BLaER1 treated with 17β-estradiol and CSF1 and Interleukin-3, amounts not matched to agents 10 nM and 100 nM (cell line): ENCODE measurements at regions not wholly inside any gene's neighbourhood (a gene's known extent, or its start where the extent isn't known, plus 50 kb on each side); places are given as distances from the start of the nearest gene placed in this dataset.

Source experiments
- H3K27ac ChIP-seq, 11 experiments: shearing (Covaris generic); formaldehyde crosslinking; 2 replicates each; pipeline ENCODE4 v1.8.1; 2022
- H3K27me3 ChIP-seq, 11 experiments: shearing (Covaris generic); formaldehyde crosslinking; 2 replicates each; pipeline ENCODE4 v1.8.1; 2022
- H3K36me3 ChIP-seq, 11 experiments: shearing (Covaris generic); formaldehyde crosslinking; 2 replicates each; pipeline ENCODE4 v1.8.1; 2022
- H3K4me1 ChIP-seq, 10 experiments: shearing (Covaris generic); formaldehyde crosslinking; 2 replicates each; pipeline ENCODE4 v1.8.1; 2022
- H3K4me2 ChIP-seq, 11 experiments: shearing (Covaris generic); formaldehyde crosslinking; 2 replicates each; pipeline ENCODE4 v1.8.1; 2022
- H3K4me3 ChIP-seq, 10 experiments: shearing (Covaris generic); formaldehyde crosslinking; 2 replicates each; pipeline ENCODE4 v1.8.1; 2022
- H3K9ac ChIP-seq, 11 experiments: shearing (Covaris generic); formaldehyde crosslinking; 2 replicates each; pipeline ENCODE4 v1.8.1; 2022
- H3K9me3 ChIP-seq, 11 experiments: shearing (Covaris generic); formaldehyde crosslinking; replicated peaks in 1 of 11; 2 replicates each; pipeline ENCODE4 v1.8.1; 2022
- H4K20me1 ChIP-seq, 11 experiments: shearing (Covaris generic); formaldehyde crosslinking; 2 replicates each; pipeline ENCODE4 v1.8.1; 2022
- Cebpa-rat ChIP-seq, 11 experiments: shearing (Covaris generic); IDR thresholded peaks; 2 replicates each; pipeline ENCODE4 v1.8.1; 2022

DNA sequence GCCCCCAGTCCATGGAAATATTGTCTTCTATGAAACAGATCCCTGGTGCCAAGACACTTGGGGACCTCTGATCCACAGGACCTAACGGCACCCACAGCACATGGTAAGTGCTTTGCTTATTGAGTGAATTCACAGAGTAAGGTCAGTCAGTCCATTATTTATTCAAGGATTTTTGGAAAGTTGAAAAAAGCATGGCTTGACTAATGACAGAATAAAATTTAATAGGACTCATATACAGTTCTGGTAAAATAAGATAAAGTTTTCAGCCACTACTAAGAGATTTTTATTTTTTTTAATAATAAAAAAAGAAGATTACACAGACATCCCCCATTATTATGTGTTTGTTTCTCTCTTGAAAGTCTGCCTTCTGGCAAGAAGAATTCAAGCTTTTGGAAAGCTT lies 490.6 kb upstream of the HS3ST1 start:
- H4K20me1 ChIP-seq: no peaks in the 10 kb centered on the region
- H3K27ac ChIP-seq: no peak overlapping the region
- H3K36me3 ChIP-seq: no peaks in the 10 kb centered on the region
- H3K4me2 ChIP-seq: no peak overlapping the region
- H3K27me3 ChIP-seq: no peaks in the 10 kb centered on the region
- H3K4me1 ChIP-seq: no peaks in the 10 kb centered on the region
- no peak overlapping the region for H3K4me3 ChIP-seq
- no peak for TF ChIP-seq Cebpa-rat (IDR thresholded peaks at IDR 0.05)
- H3K9me3 ChIP-seq: peaks cover 0 to 11% (median 4%) of the 10 kb centered on the region in 11 experiments; a peak in 6 of 22 replicates
- H3K9ac ChIP-seq: no peak overlapping the region

GRCh38 chr4:11914406-11914805 lies 485.7 kb upstream of the HS3ST1 start:
- H3K27me3 ChIP-seq: no peaks in the 10 kb centered on the region
- H4K20me1 ChIP-seq: no peaks in the 10 kb centered on the region
- no peak for TF ChIP-seq Cebpa-rat (IDR thresholded peaks at IDR 0.05)
- no peaks in the 10 kb centered on the region for H3K36me3 ChIP-seq
- H3K9me3 ChIP-seq: peaks cover 0 to 11% (median 4%) of the 10 kb centered on the region in 11 experiments; a peak in 6 of 22 replicates
- no peak overlapping the region for H3K9ac ChIP-seq
- H3K4me3 ChIP-seq: no peak overlapping the region
- H3K27ac ChIP-seq: no peak overlapping the region
- H3K4me2 ChIP-seq: no peak overlapping the region
- no peaks in the 10 kb centered on the region for H3K4me1 ChIP-seq

DNA sequence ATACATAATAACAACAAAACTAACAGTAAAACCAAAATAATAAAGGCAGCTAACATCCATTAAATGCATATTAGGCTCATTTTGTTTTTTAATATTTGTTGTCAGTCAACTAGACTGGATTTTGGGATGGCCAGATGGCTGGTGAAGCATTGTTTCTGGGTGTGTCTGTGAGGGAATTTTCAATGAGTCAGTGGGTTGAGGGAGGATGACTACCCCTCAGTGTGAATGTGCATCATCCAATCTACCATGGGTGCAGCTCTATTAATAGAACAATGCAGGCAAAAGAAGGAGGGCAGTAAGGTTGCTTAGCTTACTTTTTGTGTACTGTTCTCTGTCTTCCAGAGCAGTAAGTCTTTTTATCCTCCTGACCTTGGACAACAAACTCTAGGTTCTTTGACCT lies 484.2 kb upstream of the HS3ST1 start:
- Histone ChIP-seq H3K4me2 (no peak overlapping the region), H3K4me1 (no peaks in the 10 kb centered on the region), H3K36me3 (no peaks in the 10 kb centered on the region), H3K9me3 (peaks cover 0 to 7% (median 0%) of the 10 kb centered on the region in 11 experiments; a peak in 3 of 22 replicates), H3K9ac (no peak overlapping the region), H3K27ac (no peak overlapping the region), H3K27me3 (no peaks in the 10 kb centered on the region), H3K4me3 (no peak overlapping the region), H4K20me1 (no peaks in the 10 kb centered on the region)
- TF ChIP-seq Cebpa-rat (IDR thresholded peaks at IDR 0.05): no peak

GRCh38 chr4:11910812-11911211 lies 482.1 kb upstream of the HS3ST1 start:
- no peak for TF ChIP-seq Cebpa-rat (IDR thresholded peaks at IDR 0.05)
- no peak overlapping the region for H3K27ac ChIP-seq
- no peaks in the 10 kb centered on the region for H3K36me3 ChIP-seq
- H3K9me3 ChIP-seq: no peaks in the 10 kb centered on the region
- no peak overlapping the region for H3K4me2 ChIP-seq
- no peaks in the 10 kb centered on the region for H3K4me1 ChIP-seq
- no peak overlapping the region for H3K4me3 ChIP-seq
- no peaks in the 10 kb centered on the region for H4K20me1 ChIP-seq
- H3K27me3 ChIP-seq: no peaks in the 10 kb centered on the region
- no peak overlapping the region for H3K9ac ChIP-seq

GRCh38 chr4:11908712-11909111 lies 480.0 kb upstream of the HS3ST1 start:
- Histone ChIP-seq H3K4me1 (no peaks in the 10 kb centered on the region), H3K27ac (no peak overlapping the region), H4K20me1 (no peaks in the 10 kb centered on the region), H3K4me2 (no peak overlapping the region), H3K4me3 (no peak overlapping the region), H3K9me3 (no peaks in the 10 kb centered on the region), H3K36me3 (no peaks in the 10 kb centered on the region), H3K27me3 (no peaks in the 10 kb centered on the region), H3K9ac (no peak overlapping the region)
- TF ChIP-seq Cebpa-rat (IDR thresholded peaks at IDR 0.05): no peak

- Histone ChIP-seq H4K20me1 (no peaks in the 10 kb centered on the region), H3K4me3 (no peak overlapping the region), H3K9ac (no peak overlapping the region), H3K4me2 (no peak overlapping the region), H3K9me3 (no peaks in the 10 kb centered on the region), H3K4me1 (no peaks in the 10 kb centered on the region), H3K27me3 (no peaks in the 10 kb centered on the region), H3K36me3 (no peaks in the 10 kb centered on the region), H3K27ac (no peak overlapping the region)
- TF ChIP-seq Cebpa-rat (IDR thresholded peaks at IDR 0.05): no peak
Measured at GRCh38 chr4:11908205-11908604, 479.5 kb upstream of the HS3ST1 start.

GRCh38 chr4:11904846-11905739 lies 476.4 kb upstream of the HS3ST1 start:
- H3K9me3 ChIP-seq: no peaks in the 10 kb centered on the region
- H3K4me1 ChIP-seq: no peaks in the 10 kb centered on the region
- H3K4me2 ChIP-seq: no peak overlapping the region
- no peaks in the 10 kb centered on the region for H3K36me3 ChIP-seq
- no peaks in the 10 kb centered on the region for H3K27me3 ChIP-seq
- H4K20me1 ChIP-seq: no peaks in the 10 kb centered on the region
- no peak overlapping the region for H3K27ac ChIP-seq
- no peak overlapping the region for H3K4me3 ChIP-seq
- no peak for TF ChIP-seq Cebpa-rat (IDR thresholded peaks at IDR 0.05)
- H3K9ac ChIP-seq: no peak overlapping the region

DNA sequence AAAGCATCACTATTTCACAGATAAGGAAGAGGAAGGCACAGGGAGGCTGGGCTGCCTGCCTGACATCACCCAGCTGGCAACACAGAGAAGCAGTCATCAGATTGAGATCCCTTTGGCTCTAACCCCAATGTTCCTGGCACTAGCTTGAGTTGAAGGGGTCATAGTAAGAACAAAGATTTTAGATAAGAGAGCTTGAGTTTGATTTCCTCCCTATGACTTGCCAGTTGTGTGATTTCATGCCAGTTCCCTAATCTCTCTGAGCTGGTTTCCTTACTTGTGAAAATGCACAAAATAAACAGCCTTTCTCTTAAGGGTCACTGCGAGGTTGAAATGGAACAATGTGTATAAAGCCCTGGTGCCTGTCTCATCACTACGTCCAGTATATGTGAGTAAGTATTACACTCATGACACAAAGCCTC lies 475.4 kb upstream of the HS3ST1 start:
- no peak overlapping the region for H3K27ac ChIP-seq
- H3K4me1 ChIP-seq: no peaks in the 10 kb centered on the region
- no peaks in the 10 kb centered on the region for H3K27me3 ChIP-seq
- no peak overlapping the region for H3K4me3 ChIP-seq
- H4K20me1 ChIP-seq: no peaks in the 10 kb centered on the region
- H3K4me2 ChIP-seq: no peak overlapping the region
- H3K9ac ChIP-seq: no peak overlapping the region
- no peaks in the 10 kb centered on the region for H3K36me3 ChIP-seq
- TF ChIP-seq Cebpa-rat (IDR thresholded peaks at IDR 0.05): no peak
- no peaks in the 10 kb centered on the region for H3K9me3 ChIP-seq

DNA sequence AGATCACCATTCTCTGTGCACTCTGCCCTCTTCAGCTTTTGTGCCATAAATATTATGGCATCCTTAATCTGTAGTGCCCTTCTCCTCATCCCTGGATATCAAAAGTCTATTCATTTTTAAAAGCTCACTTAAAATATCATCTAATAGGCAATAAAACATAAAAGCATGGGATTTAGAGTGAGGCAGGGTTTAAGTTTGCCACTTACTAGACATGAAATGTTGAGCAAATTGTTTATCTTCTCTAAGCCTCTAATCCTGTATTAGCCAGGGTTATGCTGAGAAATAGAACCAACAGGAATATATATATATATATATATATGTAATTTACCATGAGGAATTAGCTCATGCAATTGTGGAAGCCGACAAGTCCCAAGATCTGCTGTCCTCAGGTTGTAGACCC lies 472.4 kb upstream of the HS3ST1 start:
- H3K27ac ChIP-seq: no peak overlapping the region
- H3K9me3 ChIP-seq: peaks cover 10 to 21% (median 17%) of the 10 kb centered on the region in 11 experiments; a peak in 21 of 22 replicates
- H3K9ac ChIP-seq: no peak overlapping the region
- no peak overlapping the region for H3K4me2 ChIP-seq
- H3K27me3 ChIP-seq: no peaks in the 10 kb centered on the region
- H3K4me1 ChIP-seq: no peaks in the 10 kb centered on the region
- no peak for TF ChIP-seq Cebpa-rat (IDR thresholded peaks at IDR 0.05)
- no peak overlapping the region for H3K4me3 ChIP-seq
- no peaks in the 10 kb centered on the region for H3K36me3 ChIP-seq
- no peaks in the 10 kb centered on the region for H4K20me1 ChIP-seq

DNA sequence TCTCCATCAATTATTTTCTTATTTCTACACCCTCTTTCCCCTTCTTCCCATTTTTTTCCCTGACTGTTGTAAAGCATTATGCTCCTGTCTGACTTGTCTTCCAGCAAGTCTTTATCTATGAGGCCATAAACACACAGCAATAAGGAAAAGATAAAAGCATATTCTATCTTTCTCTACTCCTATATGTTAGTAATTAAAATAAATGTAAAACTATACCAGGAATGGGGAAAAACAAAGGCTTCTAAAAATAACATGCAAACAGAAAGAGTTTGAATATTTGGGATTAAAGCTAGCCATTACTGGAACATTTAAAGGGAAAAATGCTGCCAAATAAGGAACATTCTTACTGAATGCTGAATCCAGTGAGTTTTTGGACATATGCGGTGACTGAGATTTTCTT lies 471.7 kb upstream of the HS3ST1 start:
- Histone ChIP-seq H3K4me1 (no peaks in the 10 kb centered on the region), H3K9ac (no peak overlapping the region), H3K4me3 (no peak overlapping the region), H3K4me2 (no peak overlapping the region), H3K36me3 (no peaks in the 10 kb centered on the region), H4K20me1 (no peaks in the 10 kb centered on the region), H3K27ac (no peak overlapping the region), H3K9me3 (peaks cover 10 to 21% (median 17%) of the 10 kb centered on the region in 11 experiments; a peak in 21 of 22 replicates), H3K27me3 (no peaks in the 10 kb centered on the region)
- TF ChIP-seq Cebpa-rat (IDR thresholded peaks at IDR 0.05): no peak
